Lower lobe of right lung (tissue), 2 donors: ENCODE measurements at regions not wholly inside any gene's neighbourhood (a gene's known extent, or its start where the extent isn't known, plus 50 kb on each side); places are given as distances from the start of the nearest gene placed in this dataset.

ENCODE experiments used
- ATAC-seq, 2 donors: fragments of 200-7000 bp; cut with Tn5 transposase; one replicate each; pipeline ENCODE4 v1.9.1; 2020 to 2022; ENCODE audit warnings: mild to moderate bottlenecking in 2 of 2, moderate library complexity in 2 of 2
- DNase-seq: peaks from one replicate; pipeline ENCODE4 v3.0.0-alpha.2; 2020
- H3K27ac ChIP-seq: fragments of 200-600 bp; one replicate; pipeline ENCODE4 v1.8.0; 2022
- H3K27me3 ChIP-seq: fragments of 200-600 bp; one replicate; pipeline ENCODE4 v1.8.0; 2022; ENCODE audit warnings: low read depth
- H3K36me3 ChIP-seq: fragments of 200-600 bp; one replicate; pipeline ENCODE4 v1.8.0; 2022; ENCODE audit warnings: mild to moderate bottlenecking
- H3K4me1 ChIP-seq: fragments of 200-600 bp; one replicate; pipeline ENCODE4 v1.8.0; 2022
- H3K4me3 ChIP-seq: fragments of 200-600 bp; one replicate; pipeline ENCODE4 v1.8.0; 2022; ENCODE audit warnings: mild to moderate bottlenecking
- H3K9me3 ChIP-seq: fragments of 200-600 bp; one replicate; pipeline ENCODE4 v1.8.0; 2022
- CTCF ChIP-seq: fragments of 200-600 bp; IDR thresholded peaks from one replicate; pipeline ENCODE4 v1.8.0; 2022; ENCODE audit warnings: antibody characterized with exemption, mild to moderate bottlenecking
- intact Hi-C: fragments of 100-400 bp; cut with DNase I; formaldehyde crosslinking; loops from one replicate; pipeline ENCODE4 v1.11.0; 2022
- donor health status: DM: no; HTN: yes; CAD: no; lungs with severe emphysema.

- no peak overlapping the region for H3K27ac ChIP-seq
These were observed 879.1 kb downstream of the SLITRK1 start for GRCh38 chr13:83003185-83003584.

GRCh38 chr13:82993417-82993816, 888.9 kb downstream of the SLITRK1 start:
- H3K4me3 ChIP-seq, result no peak overlapping the region
- H3K27ac ChIP-seq, result no peak overlapping the region
- H3K36me3 ChIP-seq, result no peaks in the 10 kb centered on the region
- H3K9me3 ChIP-seq, result no peaks in the 10 kb centered on the region
- no peak for DNase-seq
- H3K27me3 ChIP-seq, result no peaks in the 10 kb centered on the region
- no peak for ATAC-seq
- TF ChIP-seq CTCF, result no peak
- H3K4me1 ChIP-seq, result no peaks in the 10 kb centered on the region
- intact Hi-C loops, result no loop called here

More at GRCh38 chr13:83003185-83003584, 879.1 kb downstream of the SLITRK1 start:
- Histone ChIP-seq H3K27me3 (no peaks in the 10 kb centered on the region), H3K36me3 (no peaks in the 10 kb centered on the region), H3K9me3 (no peaks in the 10 kb centered on the region), H3K4me3 (no peak overlapping the region), H3K4me1 (no peaks in the 10 kb centered on the region)
- DNase-seq, result no peak
- ATAC-seq, result no peak
- intact Hi-C loops, result no loop called here
- TF ChIP-seq CTCF, result no peak

- intact Hi-C loops, result no loop called here
These were observed 905.8 kb downstream of the SLITRK1 start for GRCh38 chr13:82976499-82976898.

GRCh38 chr13:82963226-82964099, 918.8 kb downstream of the SLITRK1 start:
- Histone ChIP-seq H3K9me3 (no peaks in the 10 kb centered on the region), H3K4me3 (no peak overlapping the region), H3K27ac (no peak overlapping the region), H3K36me3 (no peaks in the 10 kb centered on the region), H3K4me1 (no peaks in the 10 kb centered on the region), H3K27me3 (no peaks in the 10 kb centered on the region)
- TF ChIP-seq CTCF, result no peak
- ATAC-seq (no peak), DNase-seq (no peak)
- intact Hi-C loops, result no loop called here

More at GRCh38 chr13:82976499-82976898, 905.8 kb downstream of the SLITRK1 start:
- no peaks in the 10 kb centered on the region for H3K36me3 ChIP-seq
- TF ChIP-seq CTCF, result no peak
- no peaks in the 10 kb centered on the region for H3K27me3 ChIP-seq
- H3K9me3 ChIP-seq, result no peaks in the 10 kb centered on the region
- ATAC-seq (no peak), DNase-seq (no peak)
- no peaks in the 10 kb centered on the region for H3K4me1 ChIP-seq
- H3K27ac ChIP-seq, result no peak overlapping the region
- H3K4me3 ChIP-seq, result no peak overlapping the region

- no peaks in the 10 kb centered on the region for H3K9me3 ChIP-seq
- no peak overlapping the region for H3K4me3 ChIP-seq
- no peak overlapping the region for H3K27ac ChIP-seq
- H3K27me3 ChIP-seq, result no peaks in the 10 kb centered on the region
- no peaks in the 10 kb centered on the region for H3K36me3 ChIP-seq
- intact Hi-C loops, result no loop called here
- H3K4me1 ChIP-seq, result no peaks in the 10 kb centered on the region
- no peak for TF ChIP-seq CTCF
- ATAC-seq (no peak), DNase-seq (no peak)
These were observed 919.9 kb downstream of the SLITRK1 start for GRCh38 chr13:82962397-82962796.
